ENCODE measurements at regions not wholly inside any gene's neighbourhood (a gene's known extent, or its start where the extent isn't known, plus 50 kb on each side); places are given as distances from the start of the nearest gene placed in this dataset.
A peak's percentile ranks its signal among the peaks of the same experiment; 100 is the strongest.

- Histone ChIP-seq H2BK15ac (ENCODE audit: low read length) (no peak overlapping the region), H3K23me2 (ENCODE audit: low read depth, low read length) (no peaks in the 10 kb centered on the region)
- TF ChIP-seq YY1 (IDR thresholded peaks at IDR 0.05; ENCODE audit: low read depth, low read length): no peak
- TF ChIP-seq SRF (IDR thresholded peaks at IDR 0.05; ENCODE audit: low read depth, low read length): no peak
- TF ChIP-seq CTCF (IDR thresholded peaks at IDR 0.05; ENCODE audit: control extremely low read depth in 1 of 3, insufficient read depth in 1 of 3, low read depth in 1 of 3, low read length in 3 of 3): peak in 2 of 3 experiments; percentile 17 to 20; a peak in 1 of 4 replicates
- peak; percentile 23 to 40; a peak in 3 of 4 replicates for TF ChIP-seq RAD21 (IDR thresholded peaks at IDR 0.05 in 1 of 2, conservative IDR thresholded peaks at IDR 0.05 in 1 of 2; ENCODE audit: low read depth in 2 of 2, low read length in 2 of 2)
- no peak for TF ChIP-seq JUND (IDR thresholded peaks at IDR 0.05; ENCODE audit: low read length)
- no peak for TF ChIP-seq CHD2 (IDR thresholded peaks at IDR 0.05; ENCODE audit: low read length)
- no peak for TF ChIP-seq KDM5A (IDR thresholded peaks at IDR 0.05; ENCODE audit: low read length)
- TF ChIP-seq CEBPB (IDR thresholded peaks at IDR 0.05; ENCODE audit: low read depth, low read length): peak; percentile 89
Observed at GRCh38 chr11:72493426-72494108, 59.2 kb upstream of the CLPB start.

More at GRCh38 chr11:72493426-72494108, 59.2 kb upstream of the CLPB start:
- Histone ChIP-seq H3K4me3 (ENCODE audit: extremely low read depth in 1 of 4, insufficient read depth in 2 of 4, low read depth in 3 of 4, low read length in 4 of 4) (no peak overlapping the region), H3K18ac (ENCODE audit: extremely low read depth, low read length) (no peak overlapping the region), H4K8ac (ENCODE audit: extremely low read depth, insufficient read depth, low read length) (no peak overlapping the region), H3K27ac (ENCODE audit: low read depth, low read length) (no peak overlapping the region), H3K9me3 (ENCODE audit: insufficient read depth in 2 of 2, low read depth in 1 of 2, low read length in 1 of 2) (no peaks in the 10 kb centered on the region), H4K20me1 (replicated peaks in 1 of 2; ENCODE audit: control insufficient read depth in 1 of 2, insufficient read depth in 2 of 2, low read length in 2 of 2) (no peaks in the 10 kb centered on the region), H2BK120ac (replicated peaks; ENCODE audit: low read depth, low read length) (no peak overlapping the region), H2BK20ac (ENCODE audit: low read length) (no peak overlapping the region), H3K4me1 (replicated peaks in 1 of 4; ENCODE audit: control insufficient read depth in 3 of 4, insufficient read depth in 4 of 4, low read length in 3 of 4) (no peaks in the 10 kb centered on the region), H3K4ac (replicated peaks; ENCODE audit: insufficient read length, low read depth, low read length) (no peak overlapping the region), H4K5ac (ENCODE audit: insufficient read length, low read depth, low read length) (no peak overlapping the region), H3K14ac (ENCODE audit: insufficient read length) (no peak overlapping the region), H3K27me3 (replicated peaks in 1 of 4; ENCODE audit: control insufficient read depth in 3 of 4, extremely low read depth in 1 of 4, insufficient read depth in 3 of 4, low read length in 3 of 4) (no peaks in the 10 kb centered on the region), H2BK5ac (ENCODE audit: low read depth, low read length) (no peak overlapping the region), H2AFZ (ENCODE audit: low read length) (no peak overlapping the region), H3K79me1 (ENCODE audit: low read depth, low read length) (no peaks in the 10 kb centered on the region), H3K36me3 (ENCODE audit: control insufficient read depth in 2 of 4, insufficient read depth in 4 of 4, low read length in 3 of 4) (no peaks in the 10 kb centered on the region), H4K91ac (replicated peaks; ENCODE audit: insufficient read length, low read length) (no peak overlapping the region), H3K4me2 (ENCODE audit: insufficient read depth in 1 of 2, low read depth in 2 of 2, low read length in 2 of 2) (no peak overlapping the region), H3K56ac (replicated peaks; ENCODE audit: insufficient read length, low read depth, low read length) (no peak overlapping the region), H3K23ac (ENCODE audit: insufficient read length) (no peak overlapping the region), H2BK12ac (ENCODE audit: low read depth, low read length) (no peak overlapping the region), H3K79me2 (ENCODE audit: control insufficient read depth in 1 of 2, insufficient read depth in 2 of 2, low read length in 2 of 2) (no peaks in the 10 kb centered on the region), H3K9ac (replicated peaks in 1 of 4; ENCODE audit: extremely low read depth in 1 of 4, low read depth in 3 of 4, low read length in 3 of 4) (no peak overlapping the region), H2AK5ac (ENCODE audit: low read depth, low read length) (no peak overlapping the region)
- FAIRE-seq (no peak), DNase-seq (ENCODE audit: low read depth in 1 of 2, low spot score in 2 of 2) (no peak)
- ChIA-PET CTCF (ENCODE audit: partially characterized antibody) (interaction anchor here (0.7 to 3.4 kb wide), 10 partner anchors 9 to 93 kb away, joined by 3 to 14 read pairs (median 4); no protein-coding TSS in a partner anchor), POLR2A (ENCODE audit: partially characterized antibody) (no interaction called here)
- WGBS, 2 experiments (ENCODE audit: extremely low coverage in 1 of 2, insufficient coverage in 1 of 2, insufficient read length in 1 of 2, insufficient replicate concordance in 2 of 2, low coverage in 1 of 2, low lambda C conversion rate in 2 of 2, missing lambda C conversion rate in 1 of 2): 76% methylated on average over 2 of the region's 2 CpGs; no CpG with 5 or more reads in 1 of the 2 experiments

All from H1 (cell line).